HG03025 (cell line): ENCODE measurements at regions not wholly inside any gene's neighbourhood (a gene's known extent, or its start where the extent isn't known, plus 50 kb on each side); places are given as distances from the start of the nearest gene placed in this dataset.
"Not testable (repeated sequence)": the region's sequence is repeated elsewhere in the genome, so short reads cannot be mapped to it uniquely, and the experiment has no call there.

Experiments
- ATAC-seq: cut with Tn5 transposase; IDR thresholded peaks from one replicate; pipeline ENCODE4 v1.9.1; 2021; ENCODE audit warnings: mild to moderate bottlenecking, moderate library complexity; ENCODE audit not compliant: unreplicated experiment, low FRiP score

DNA sequence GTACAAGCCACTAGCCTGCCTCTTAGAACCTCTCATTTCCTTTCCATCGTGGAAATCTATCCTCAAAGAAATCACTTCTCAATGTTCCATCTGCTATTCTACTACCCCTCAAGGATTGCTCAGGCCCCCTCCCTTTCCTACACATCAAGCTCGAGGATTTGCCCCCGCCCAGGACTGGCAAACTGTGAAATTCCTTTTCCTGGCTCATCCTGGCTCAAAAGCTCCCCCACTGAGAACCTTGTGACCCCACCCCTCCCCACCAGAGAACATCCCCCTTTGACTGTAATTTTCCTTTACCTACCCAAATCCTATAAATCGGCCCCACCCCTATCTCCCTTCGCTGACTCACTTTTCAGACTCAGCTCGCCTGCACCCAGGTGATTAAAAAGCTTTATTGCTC is 1103.3 kb upstream of the FAM98A start:
- not testable (repeated sequence) for ATAC-seq

DNA sequence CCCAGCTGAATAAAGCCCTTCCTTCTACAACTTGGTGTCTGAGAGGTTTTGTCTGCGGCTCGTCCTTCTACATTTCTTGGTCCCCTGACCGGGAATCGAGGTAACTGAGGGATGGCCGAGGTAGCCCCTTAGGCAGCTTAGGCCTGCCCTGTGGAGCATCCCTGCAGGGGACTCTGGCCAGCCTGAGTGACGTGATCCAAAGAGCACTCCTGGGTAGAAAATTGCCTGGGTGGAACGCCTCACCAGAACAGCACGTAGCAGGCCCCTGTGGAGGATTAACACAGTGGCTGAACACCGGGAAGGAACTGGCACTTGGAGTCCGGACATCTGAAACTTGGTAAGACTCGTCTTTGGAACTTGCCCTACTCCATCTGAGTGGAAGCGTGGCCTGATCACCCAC is 1078.5 kb upstream of the FAM98A start:
- not testable (repeated sequence) for ATAC-seq

DNA sequence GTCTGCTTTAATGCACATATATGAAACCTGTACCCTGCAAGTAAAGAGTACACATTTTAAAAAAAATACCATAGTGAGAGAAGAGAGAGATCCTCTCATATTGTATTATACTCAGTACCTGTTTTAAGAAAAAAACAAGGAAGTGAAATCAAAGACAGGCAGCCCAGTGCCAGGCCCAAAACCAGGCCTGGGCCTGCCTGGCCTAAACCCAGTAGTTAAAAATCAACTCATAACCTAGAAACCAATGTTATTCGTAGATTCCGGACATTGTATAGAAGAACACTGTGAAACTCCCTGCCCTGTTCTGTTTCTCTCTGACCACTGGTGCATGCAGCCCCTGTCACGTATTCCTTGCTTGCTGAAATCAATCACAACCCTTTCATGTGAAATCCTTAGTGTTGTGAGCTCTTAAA is 1078.0 kb upstream of the FAM98A start:
- not testable (repeated sequence) for ATAC-seq

DNA sequence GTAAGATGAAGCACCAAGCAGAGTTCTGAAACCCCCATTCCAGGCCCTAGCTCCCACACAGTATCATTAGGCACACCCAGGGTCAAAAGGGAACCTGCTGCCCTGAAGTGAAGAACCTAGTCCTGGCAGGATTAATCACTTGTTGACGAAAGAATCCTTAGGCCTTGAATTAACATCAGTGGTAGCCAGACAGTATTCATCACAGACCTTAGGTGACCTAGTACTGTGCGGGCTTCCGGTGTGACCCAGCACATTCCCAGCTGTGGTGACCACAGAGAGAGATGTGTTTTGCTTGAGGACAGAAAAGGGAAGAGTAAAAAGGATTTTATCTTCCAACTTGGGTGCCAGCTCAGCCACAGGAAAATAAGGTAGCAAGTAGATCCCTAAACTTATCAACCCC is 1071.4 kb upstream of the FAM98A start:
- no peak for ATAC-seq

DNA sequence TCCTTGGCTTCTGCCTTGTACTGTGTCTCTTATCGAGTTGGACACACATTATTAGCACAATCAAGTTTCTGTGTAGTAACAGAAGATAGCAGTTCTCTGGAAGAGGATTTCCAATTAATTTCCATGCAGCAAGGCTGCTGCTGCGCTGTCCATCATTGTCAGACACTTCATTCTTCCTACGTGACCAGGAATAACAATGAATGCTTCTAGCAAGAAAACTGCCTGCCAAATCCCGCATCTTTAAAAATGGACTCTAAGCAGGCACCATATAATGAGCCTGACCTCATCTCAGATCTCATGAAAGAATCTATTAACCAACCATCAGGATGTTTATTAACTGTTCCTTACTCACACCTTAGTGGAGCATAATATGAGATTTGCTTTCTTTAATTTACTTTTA is 1067.7 kb upstream of the FAM98A start:
- no peak for ATAC-seq

DNA sequence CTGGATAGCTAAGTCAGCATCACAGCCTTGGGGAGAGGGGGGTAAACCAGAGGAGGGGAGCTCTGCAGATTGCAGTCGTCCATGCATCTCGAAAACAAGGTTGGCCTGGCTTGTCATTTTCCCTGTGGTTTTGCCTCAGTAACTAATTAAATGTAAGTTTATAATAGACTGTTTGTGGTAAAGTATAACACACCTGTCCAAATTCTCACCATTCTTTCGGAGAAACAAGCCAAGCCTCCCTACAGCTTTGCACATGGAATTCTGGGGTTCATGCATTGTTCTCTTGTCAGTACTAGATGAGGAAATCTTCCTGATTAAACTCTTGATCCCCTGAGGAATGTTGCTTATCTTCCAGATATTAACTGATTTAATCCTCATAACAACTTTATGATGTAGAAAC is 1065.2 kb upstream of the FAM98A start:
- ATAC-seq = no peak

DNA sequence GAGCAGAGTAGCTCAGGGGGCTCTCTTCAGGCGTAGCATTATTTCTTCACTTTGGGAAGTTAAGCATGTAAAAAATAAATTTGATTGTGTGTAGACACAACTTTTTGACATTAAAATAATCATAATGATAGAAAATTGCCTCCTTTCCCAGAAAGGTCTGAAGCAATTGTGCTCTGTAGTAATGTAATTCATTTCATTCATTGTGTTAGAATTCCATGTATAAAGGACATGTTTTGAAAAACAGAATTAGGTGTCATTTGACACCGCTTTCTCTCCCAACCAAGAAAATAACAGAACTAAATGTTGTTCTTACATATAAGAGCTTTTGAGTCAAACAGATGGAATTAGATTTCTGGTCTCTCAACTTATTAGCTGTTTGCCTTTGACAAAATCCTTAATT is 1064.2 kb upstream of the FAM98A start:
- no peak for ATAC-seq

DNA sequence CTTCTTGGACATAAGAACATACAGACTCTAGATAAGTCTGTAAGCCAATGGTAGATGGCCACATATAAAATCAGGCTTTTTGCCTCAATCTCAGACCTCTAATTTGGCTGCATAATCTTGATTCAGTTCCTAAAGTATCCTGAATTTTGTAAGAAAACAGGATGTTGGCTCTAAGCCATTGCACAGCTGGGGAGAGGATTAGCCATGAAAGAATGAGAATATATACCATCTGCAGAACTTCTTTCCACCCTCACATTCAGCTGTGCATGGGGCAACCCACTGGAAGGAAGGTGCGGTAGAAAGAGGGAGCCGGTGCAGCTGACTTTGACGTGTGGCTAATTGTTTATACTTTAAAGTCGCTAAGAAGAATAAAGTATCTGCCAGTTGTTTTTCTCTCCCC is 1061.6 kb upstream of the FAM98A start:
- ATAC-seq = no peak

DNA sequence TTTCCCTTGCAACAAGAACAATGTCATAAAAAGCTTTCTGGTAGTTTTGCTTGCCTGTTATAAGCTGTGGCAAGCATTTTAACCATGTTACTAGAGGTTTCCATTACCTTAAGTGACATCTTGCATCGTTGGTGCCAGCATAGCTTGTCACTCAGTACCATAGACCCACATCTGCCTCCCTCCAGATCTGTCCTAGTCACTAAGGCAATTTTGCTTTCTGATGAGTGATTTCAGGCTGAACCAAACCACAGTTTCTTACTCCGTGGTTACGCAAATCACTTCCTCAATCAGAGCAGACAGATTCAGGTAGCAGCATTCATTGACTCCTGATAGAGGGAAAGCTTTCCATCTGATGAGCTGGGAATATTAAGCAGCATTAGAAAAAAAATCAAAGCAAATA is 1057.5 kb upstream of the FAM98A start:
- peak; percentile 68 for ATAC-seq

DNA sequence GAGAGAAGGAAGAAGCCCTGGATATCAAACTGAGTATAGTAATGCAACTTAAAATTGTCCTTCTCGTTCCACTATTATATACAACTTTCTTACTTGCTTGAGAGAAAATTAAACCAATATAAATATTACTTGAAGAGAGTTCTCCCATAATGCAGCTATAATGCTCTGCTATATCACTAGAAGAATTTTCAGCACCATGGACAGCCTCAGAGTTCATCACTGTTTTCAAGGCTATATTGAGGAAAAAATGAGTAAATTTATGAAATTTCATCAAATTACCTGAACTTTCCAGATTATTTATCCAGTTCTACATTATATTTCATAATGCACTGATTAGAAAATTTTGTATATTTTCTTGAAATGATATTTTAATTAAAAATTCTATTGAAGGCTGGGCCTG is 1053.5 kb upstream of the FAM98A start:
- no peak for ATAC-seq

DNA sequence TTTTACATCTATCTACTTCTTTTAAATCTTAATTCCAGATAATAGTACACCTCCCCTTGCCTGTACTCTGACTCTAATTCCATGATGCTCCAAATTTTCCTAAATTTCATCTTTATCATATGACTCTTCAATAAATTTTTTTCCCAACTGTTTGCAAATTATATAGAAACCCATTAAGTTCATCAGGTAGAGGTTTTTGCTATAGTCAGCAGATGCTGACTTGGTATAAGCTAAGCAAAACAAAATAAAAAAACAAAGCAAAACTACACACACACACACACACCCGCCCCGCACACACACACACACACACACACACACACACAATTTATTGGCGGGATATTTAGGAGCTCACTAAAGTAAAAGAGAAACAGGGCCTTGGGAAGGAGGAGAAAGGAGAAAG is 1047.8 kb upstream of the FAM98A start:
- no peak for ATAC-seq

DNA sequence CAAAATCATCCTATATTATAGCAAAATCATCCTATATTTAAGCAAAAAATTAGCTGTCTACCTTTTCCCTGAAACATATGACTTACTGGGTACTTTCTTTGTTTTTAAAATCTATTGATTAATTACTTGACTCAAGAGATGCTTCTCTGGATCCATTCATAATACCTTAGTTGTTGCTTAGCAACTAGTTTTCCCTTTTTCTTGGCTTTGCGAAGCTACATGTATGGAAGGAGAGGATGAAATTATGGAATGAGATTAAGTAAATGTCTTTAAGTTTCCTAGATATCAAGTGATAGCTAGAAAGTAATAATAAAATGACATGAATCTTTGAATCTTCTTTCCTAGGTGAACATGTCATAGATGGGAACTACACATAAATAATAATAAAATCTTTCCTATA is 1033.2 kb upstream of the FAM98A start:
- ATAC-seq = no peak

DNA sequence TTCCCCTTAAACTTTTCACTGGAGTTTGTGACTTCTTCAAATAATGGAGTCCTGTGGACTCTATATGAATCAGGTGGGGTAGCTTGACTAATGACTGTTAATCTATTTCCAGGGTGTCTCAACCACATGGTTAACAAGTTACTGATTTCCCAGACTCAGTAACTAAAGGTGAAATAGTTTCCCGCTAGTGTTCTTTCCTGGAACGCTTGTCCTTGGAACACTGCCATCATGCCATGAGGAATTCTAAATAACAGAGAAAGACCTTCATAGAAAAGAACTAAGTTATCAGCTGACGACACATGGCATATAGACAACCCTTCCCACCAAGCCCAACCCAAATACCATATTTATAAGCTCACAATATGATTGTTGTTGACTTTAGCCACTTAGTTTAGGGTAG is 1027.9 kb upstream of the FAM98A start:
- no peak for ATAC-seq

DNA sequence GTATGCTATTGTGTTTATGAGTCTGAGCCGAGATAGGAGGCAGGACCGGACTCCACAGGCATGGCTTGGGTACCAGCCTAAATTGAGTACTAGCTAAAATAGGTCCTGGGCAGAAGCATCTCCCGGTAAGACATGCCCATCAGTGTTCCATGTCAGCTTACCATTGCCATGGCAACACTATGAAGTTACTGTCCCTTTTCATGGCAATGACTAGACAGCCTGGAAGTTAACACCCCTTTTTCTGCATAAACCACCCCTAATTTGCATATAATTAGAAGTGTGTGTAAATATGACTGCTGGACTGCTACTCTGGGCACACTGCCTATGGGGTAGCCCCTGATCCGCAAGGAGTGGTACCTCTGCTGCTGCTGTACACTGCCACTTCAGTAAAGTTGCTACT is 1005.1 kb upstream of the FAM98A start:
- no peak for ATAC-seq

DNA sequence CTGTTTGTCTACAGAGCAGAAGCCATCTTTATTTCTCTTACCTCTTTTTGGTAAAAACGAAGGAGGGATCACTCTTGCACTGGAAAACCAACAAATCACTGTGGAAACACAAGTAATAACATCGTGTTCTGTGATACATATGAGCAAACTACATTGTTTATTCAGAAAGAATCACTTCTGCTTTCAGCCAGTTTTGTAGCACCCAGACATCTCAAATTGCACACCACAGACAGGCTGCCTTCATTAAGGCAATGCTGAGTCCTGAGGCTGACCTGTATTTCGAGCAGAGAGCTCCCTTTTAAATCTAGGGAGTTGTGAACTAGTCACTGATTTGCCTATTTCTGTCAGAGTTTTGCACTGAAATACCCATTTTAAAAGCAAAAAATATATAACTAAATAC is 1003.2 kb upstream of the FAM98A start:
- no peak for ATAC-seq

DNA sequence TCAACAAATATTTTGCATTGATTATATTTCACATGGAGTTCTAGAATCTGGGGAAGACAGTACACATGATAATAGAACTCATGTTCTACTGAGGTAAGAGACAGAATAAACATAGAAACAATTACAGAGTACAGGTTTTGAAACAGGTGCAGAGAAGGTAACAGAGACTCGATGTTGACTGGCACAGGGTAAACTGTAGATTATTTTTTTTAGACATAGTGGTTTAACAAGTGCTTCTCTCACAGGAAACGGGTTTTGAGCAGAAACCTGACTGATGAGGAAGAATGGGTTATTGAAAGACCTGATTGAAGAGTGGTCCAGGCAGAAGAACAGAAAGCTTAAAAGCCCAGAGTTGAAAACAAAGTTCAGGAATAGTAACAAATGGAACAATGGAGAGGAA is 1002.5 kb upstream of the FAM98A start:
- no peak for ATAC-seq

DNA sequence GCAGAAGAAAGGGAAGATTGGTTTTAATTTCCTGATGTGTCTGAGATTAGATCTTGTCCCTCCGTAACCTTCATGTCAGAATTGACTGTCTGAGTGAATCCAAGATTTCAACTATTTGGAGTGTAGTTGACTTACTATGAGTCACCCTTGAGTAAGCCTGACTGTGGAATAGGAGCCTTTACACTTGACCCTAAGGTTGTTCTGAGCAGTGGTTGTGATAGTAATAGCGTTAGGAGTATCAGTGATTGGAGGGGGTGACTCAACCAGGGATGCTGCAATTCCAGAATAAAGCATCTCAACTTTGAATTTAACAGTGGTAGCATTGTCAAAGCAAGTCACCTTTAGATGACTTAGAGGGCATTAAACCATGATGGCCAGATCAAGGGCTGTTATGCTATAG is 979.5 kb upstream of the FAM98A start:
- ATAC-seq = no peak

DNA sequence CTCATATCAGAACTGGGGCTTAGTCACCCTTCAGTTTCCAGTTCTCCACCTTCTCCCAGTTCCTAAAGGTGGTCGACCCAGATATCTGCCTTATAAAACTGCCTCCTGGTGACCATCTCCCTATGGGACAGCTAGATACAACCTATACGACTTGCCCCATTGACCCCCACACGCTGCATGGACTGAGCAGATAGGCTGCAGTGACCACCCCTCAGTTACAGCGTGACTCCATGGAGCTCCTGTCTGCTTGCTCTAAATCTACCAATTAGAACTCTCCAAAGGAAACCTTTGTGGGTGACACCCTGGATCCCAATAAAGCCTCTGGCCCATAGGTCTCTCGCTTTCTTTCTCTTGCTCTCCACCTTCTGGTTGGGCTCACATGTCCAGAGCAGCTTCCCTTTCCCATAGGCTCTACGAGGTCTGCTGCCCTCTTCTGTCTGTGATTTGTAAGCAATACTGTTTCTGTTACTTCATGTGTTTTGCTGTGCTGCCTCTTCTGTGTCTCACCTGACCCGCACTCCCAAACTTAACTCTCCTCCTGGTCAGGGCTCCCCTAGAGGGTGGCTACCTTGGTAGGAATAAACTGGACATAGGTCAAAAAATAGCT is 971.3 kb upstream of the FAM98A start:
- ATAC-seq = no peak

DNA sequence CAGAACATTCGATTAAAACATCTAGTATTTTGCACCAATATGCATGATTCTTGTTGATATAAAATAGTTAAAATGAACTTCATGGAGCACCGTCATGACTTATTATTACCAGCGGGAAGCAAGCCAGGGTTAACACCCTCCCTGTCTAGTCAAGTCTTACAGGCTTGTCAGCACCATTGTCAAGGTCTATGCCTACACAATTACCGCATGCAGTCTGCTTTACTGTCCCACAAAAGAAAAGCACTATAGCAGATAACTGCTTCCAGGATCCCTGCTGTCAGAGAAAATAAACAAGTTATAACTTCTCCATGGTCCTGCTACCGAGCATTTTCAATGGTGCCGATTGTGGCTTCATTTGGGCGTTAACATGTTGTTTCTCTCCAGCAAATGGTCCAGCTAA is 968.0 kb upstream of the FAM98A start:
- ATAC-seq = no peak

DNA sequence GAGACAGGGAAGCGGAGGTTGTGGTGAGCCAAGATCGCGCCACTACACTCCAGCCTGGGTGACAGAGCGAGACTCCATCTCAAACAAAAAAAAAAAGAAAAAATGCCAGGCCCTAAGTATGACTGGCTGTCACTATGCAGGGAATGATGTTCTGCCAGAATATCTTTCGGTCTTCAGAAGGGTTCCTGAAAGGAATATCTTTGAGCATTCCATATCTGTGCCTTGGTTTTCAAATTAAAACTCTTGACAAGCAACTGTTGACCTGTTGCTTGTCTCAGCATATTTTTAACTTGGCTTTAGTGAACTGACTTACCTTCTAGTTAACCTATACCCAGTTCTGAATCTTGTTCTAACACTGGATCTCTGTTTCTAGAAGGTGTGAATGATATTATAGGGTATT is 953.2 kb upstream of the FAM98A start:
- no peak for ATAC-seq

DNA sequence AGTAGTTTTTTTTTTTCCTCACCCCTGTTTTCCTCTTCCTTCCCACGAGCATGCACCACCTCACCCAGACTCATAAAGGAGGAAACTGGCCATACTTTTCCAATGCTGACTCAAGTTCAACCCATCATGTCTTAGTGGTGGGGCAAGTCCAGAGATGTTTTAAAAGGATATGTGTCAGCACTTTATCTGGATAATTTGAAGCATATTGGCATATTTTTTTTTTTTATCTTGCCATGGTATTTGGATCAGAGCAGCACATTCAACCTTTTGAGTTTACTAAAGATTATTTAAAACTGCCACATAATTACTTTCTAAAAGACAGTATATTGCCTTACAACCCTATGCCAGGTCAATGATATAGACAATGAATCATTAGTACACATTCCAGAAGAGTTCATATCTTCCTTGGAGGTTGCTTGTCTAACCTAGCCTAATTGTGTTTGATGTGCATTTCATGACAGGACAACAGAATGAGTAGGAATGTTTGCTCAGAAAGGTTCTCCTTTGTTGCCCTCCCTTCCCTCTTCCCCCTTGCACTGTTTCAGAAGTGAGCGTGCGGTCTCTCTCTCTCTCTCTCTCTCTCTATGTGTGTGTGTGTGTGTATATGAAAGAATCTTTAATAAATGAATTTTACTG is 950.7 kb upstream of the FAM98A start:
- ATAC-seq = no peak

DNA sequence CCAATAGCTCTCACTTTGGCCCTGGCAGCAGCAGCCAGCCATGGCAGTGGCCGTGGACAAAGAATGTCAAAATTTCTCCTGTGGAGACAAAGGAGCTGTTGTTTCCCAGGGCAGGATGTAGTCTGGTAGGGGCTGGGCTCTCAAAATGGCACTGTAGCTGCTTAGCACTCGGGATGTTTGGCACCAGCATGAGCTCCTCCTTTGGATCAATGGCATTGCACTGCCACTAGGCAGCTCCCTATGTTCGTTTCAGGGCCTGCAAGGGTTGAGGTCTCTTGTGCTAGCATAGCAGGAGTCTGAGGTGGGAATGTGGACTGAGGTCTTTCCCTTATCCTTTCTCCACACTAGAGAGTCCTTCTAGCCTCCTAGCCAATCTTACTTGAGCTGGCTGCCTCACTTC is 948.8 kb upstream of the FAM98A start:
- no peak for ATAC-seq

DNA sequence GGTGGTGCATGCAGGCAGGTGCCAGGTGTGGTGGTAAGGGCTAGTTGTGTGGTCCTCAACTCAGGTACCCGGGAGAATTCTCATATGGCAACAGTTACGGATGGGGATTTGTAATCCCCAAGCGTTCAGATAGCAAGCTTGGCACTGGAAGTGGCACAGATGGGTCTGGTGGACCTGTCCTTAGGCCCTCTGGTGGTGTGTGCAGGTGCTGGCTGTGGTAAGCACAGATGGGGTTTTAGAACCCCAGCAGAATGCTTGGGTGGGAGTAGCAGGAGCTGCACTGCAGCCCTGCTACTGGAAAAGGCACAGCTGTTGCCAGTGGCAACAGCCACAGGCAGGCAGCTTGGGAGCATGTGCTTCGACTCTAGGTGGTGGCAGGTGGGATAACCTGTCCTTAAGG is 948.2 kb upstream of the FAM98A start:
- no peak for ATAC-seq
